ENCODE measurements at regions not wholly inside any gene's neighbourhood (a gene's known extent, or its start where the extent isn't known, plus 50 kb on each side); places are given as distances from the start of the nearest gene placed in this dataset.

- TF ChIP-seq CTCF (IDR thresholded peaks at IDR 0.05): no peak
Observed at GRCh38 chr9:1880038-1880565, 135.0 kb upstream of the SMARCA2 start.

GRCh38 chr9:1881708-1882295 lies 133.3 kb upstream of the SMARCA2 start:
- TF ChIP-seq CTCF (IDR thresholded peaks at IDR 0.05): no peak

- TF ChIP-seq CTCF (IDR thresholded peaks at IDR 0.05): no peak
Observed at GRCh38 chr9:1882711-1883403, 132.3 kb upstream of the SMARCA2 start.

GRCh38 chr9:1890201-1890600 lies 124.9 kb upstream of the SMARCA2 start:
- TF ChIP-seq CTCF (IDR thresholded peaks at IDR 0.05): no peak

GRCh38 chr9:1890816-1891215 lies 124.3 kb upstream of the SMARCA2 start:
- no peak for TF ChIP-seq CTCF (IDR thresholded peaks at IDR 0.05)

GRCh38 chr9:1907465-1907864 lies 107.7 kb upstream of the SMARCA2 start:
- no peak for TF ChIP-seq CTCF (IDR thresholded peaks at IDR 0.05)

GRCh38 chr9:1909322-1909721 lies 105.8 kb upstream of the SMARCA2 start:
- no peak for TF ChIP-seq CTCF (IDR thresholded peaks at IDR 0.05)
